ENCODE measurements at regions not wholly inside any gene's neighbourhood (a gene's known extent, or its start where the extent isn't known, plus 50 kb on each side); places are given as distances from the start of the nearest gene placed in this dataset.

DNA sequence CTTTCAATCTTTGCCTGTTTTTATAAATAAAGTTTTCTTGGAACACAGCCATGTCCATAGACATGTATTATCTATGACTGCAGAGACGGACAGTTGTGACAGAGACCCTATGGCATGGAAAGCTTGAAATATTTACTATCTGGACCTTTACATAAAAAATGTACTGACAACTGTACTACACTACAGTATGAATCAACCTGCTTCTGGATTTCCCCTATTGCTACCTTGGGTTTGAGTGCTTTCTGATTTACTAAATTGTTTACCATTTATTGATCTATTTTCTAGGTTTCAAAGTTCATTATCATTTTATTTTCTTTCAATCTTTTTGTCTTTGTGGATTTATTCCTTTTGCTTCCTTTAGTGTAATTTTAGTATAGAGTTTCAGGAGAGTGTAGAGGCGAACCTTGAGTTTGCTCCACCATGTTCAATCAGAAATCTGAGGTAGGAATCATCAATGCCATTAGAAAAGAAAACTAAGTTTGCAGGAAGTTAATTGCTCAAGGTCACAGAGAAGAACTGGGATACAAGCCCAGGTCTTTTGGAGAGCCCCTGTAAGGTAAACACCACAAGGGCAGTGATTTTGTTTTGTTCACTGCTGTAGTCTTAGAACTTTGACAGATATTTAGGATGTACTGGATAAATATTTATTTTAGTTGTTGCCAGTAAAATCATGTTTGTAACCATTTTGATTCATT is 352.8 kb upstream of the SYNCRIP start:
- H3K9me3 Mint-ChIP-seq, result peaks cover 3% of the 10 kb centered on the region
- intact Hi-C loops (cut with micrococcal nuclease), result no loop called here
- no peak for DNase-seq
- CTCF ChIA-PET, result no interaction called here
- no peaks in the 10 kb centered on the region for H3K27me3 Mint-ChIP-seq
- H3K4me3 Mint-ChIP-seq, result no peak overlapping the region
- no peaks in the 10 kb centered on the region for H3K4me1 Mint-ChIP-seq (ENCODE audit: low read depth)
- POLR2A ChIA-PET, result no interaction called here
- H3K27ac Mint-ChIP-seq, result no peak overlapping the region
- H3K36me3 Mint-ChIP-seq, result no peaks in the 10 kb centered on the region

DNA sequence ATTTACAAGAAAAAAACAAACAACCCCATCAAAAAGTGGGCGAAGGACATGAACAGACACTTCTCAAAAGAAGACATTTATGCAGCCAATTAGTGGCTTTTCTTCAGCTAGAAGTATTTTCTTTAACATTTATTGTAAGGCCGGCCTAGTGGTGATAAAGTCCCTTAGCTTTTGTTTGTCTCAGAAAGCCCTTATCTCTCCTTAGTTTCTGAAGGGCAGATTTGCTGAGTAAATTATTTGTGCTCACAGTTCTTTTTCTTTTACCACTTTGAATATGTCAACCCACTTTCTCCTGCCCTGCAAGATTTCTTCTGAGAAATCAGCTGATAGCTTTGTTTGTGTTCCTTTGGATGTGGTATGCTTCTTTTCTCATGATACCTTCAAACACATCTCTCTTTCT is 344.0 kb upstream of the SYNCRIP start:
- H3K4me1 Mint-ChIP-seq (ENCODE audit: low read depth), result no peaks in the 10 kb centered on the region
- intact Hi-C loops (cut with micrococcal nuclease), result no loop called here
- ChIA-PET CTCF (no interaction called here), POLR2A (no interaction called here)
- peaks cover 24% of the 10 kb centered on the region for H3K9me3 Mint-ChIP-seq
- no peaks in the 10 kb centered on the region for H3K27me3 Mint-ChIP-seq
- H3K36me3 Mint-ChIP-seq, result peaks cover 3% of the 10 kb centered on the region
- no peak overlapping the region for H3K27ac Mint-ChIP-seq
- no peak overlapping the region for H3K4me3 Mint-ChIP-seq
- DNase-seq, result no peak

DNA sequence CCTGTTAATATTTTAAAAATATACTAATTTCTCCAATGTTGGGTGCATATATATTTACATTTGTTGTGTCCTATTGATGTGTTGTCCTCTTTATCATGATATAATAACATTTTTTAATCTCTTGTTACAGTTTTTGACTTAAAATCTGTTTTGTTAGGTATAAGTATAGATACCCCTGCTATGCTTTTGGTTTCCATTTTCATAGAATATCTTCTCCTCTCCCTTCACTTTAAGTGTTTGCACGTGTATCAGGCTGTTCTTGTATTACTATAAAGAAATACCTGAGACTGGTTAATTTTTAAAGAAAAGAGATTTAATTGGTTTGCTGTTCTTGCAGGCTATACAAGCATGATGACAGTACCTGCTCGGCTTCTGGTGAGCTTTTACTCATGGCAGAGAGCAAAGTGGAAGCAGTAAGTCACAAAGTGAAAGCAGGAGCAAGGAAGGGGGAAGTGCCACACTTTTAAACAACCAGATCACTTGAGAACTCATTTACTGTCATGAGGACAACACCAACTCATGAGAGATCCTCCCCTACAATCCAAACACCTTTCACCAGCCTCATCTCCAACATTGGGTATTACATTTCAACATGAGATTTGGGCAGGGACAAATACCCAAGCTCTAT is 340.5 kb upstream of the SYNCRIP start:
- CTCF ChIA-PET, result no interaction called here
- Mint-ChIP-seq H3K36me3 (peaks cover 3% of the 10 kb centered on the region), H3K4me1 (ENCODE audit: low read depth) (no peaks in the 10 kb centered on the region), H3K27me3 (no peaks in the 10 kb centered on the region), H3K9me3 (peaks cover 17% of the 10 kb centered on the region), H3K27ac (no peak overlapping the region), H3K4me3 (no peak overlapping the region)
- intact Hi-C loops (cut with micrococcal nuclease), result no loop called here
- DNase-seq, result no peak
- POLR2A ChIA-PET, result no interaction called here

DNA sequence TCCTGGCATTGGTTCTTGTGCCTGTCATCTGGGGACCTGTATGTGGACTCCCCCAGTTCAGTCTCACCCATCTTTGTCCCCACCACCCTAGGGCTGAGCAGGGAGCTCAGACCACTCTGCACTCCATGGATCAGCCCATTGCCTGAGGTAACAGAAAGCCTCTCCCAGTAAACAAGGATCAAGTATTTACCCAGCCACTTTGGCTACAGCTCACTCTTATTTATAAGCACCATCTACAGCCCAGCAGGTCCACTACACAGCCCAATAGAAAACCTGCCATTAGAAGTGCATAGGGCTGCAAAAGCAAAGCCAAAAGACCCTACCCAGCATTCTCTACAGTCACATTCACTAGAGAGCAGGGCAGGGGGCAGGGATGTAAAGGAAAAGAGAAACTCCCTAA is 335.0 kb upstream of the SYNCRIP start:
- Mint-ChIP-seq H3K4me1 (ENCODE audit: low read depth) (no peaks in the 10 kb centered on the region), H3K27ac (no peak overlapping the region), H3K4me3 (no peak overlapping the region), H3K9me3 (no peaks in the 10 kb centered on the region), H3K36me3 (no peaks in the 10 kb centered on the region), H3K27me3 (no peaks in the 10 kb centered on the region)
- ChIA-PET POLR2A (no interaction called here), CTCF (no interaction called here)
- intact Hi-C loops (cut with micrococcal nuclease), result no loop called here
- no peak for DNase-seq

DNA sequence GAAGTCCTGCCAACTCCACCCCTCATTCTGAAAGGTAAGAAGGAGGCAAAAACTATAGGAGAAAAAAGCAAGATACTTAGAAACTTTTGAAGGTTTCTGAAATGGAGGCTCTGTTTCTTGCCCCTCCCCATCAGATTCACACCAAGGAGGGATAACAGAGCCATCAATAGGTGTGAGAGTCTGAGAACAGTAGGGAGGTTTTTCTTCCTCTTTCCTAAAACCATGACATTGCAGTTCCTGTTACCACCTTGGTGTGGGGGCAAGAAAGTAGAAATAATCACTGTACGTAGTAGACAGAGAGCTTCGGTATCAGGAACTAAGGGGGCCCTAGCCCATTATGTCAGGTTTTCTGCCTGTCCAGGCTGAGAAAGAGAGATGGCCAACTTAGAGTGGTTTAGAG is 333.3 kb upstream of the SYNCRIP start:
- intact Hi-C loops (cut with micrococcal nuclease), result no loop called here
- ChIA-PET CTCF (no interaction called here), POLR2A (no interaction called here)
- Mint-ChIP-seq H3K4me1 (ENCODE audit: low read depth) (no peaks in the 10 kb centered on the region), H3K27ac (no peak overlapping the region), H3K4me3 (no peak overlapping the region), H3K9me3 (no peaks in the 10 kb centered on the region), H3K27me3 (no peaks in the 10 kb centered on the region), H3K36me3 (no peaks in the 10 kb centered on the region)
- DNase-seq, result no peak

DNA sequence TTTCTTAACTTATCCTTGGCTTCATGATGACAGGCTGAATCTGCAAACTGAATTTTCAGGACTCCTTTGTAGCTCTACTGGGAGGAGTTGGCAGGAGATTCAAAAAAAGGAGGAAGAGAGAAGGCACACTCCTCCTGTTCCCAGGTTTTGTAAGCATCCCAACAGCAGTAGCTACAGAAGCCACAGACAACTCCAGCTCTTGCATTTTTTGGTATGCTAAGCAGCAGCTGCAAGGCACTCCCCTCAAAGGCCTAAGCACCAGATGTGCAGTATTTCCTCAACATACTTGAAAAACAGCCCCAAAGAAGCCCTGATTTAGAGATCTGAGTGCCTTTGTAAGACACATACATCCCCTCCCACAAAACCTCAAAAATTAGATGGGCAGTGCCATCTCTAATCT is 328.6 kb upstream of the SYNCRIP start:
- Mint-ChIP-seq H3K27me3 (no peaks in the 10 kb centered on the region), H3K36me3 (no peaks in the 10 kb centered on the region), H3K9me3 (no peaks in the 10 kb centered on the region), H3K4me3 (no peak overlapping the region), H3K4me1 (ENCODE audit: low read depth) (no peaks in the 10 kb centered on the region), H3K27ac (no peak overlapping the region)
- DNase-seq, result no peak
- ChIA-PET CTCF (no interaction called here), POLR2A (no interaction called here)
- intact Hi-C loops (cut with micrococcal nuclease), result no loop called here

DNA sequence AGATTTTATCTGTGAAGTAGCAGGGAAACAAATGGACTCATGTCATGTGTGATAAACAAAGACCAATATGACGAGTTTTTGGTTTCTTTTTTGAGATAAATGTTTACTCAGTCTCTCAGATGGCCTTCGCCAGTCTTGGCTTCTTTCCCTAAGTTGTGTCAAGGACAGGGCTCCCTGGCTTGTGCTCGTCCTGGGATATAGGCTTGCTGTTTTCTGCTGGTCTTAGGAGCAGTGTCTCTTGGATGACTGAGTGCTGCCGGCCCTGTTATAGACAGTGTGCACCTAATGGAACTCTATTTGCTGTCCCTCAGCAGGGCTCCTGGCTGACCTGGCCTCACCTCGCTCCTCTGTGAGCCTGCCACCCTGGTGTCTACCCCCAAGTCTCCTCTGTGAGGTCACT is 324.1 kb upstream of the SYNCRIP start:
- no peaks in the 10 kb centered on the region for H3K36me3 Mint-ChIP-seq
- no peaks in the 10 kb centered on the region for H3K27me3 Mint-ChIP-seq
- POLR2A ChIA-PET, result no interaction called here
- no peaks in the 10 kb centered on the region for H3K4me1 Mint-ChIP-seq (ENCODE audit: low read depth)
- DNase-seq, result no peak
- no peak overlapping the region for H3K4me3 Mint-ChIP-seq
- CTCF ChIA-PET, result no interaction called here
- intact Hi-C loops (cut with micrococcal nuclease), result no loop called here
- no peaks in the 10 kb centered on the region for H3K9me3 Mint-ChIP-seq
- H3K27ac Mint-ChIP-seq, result no peak overlapping the region

DNA sequence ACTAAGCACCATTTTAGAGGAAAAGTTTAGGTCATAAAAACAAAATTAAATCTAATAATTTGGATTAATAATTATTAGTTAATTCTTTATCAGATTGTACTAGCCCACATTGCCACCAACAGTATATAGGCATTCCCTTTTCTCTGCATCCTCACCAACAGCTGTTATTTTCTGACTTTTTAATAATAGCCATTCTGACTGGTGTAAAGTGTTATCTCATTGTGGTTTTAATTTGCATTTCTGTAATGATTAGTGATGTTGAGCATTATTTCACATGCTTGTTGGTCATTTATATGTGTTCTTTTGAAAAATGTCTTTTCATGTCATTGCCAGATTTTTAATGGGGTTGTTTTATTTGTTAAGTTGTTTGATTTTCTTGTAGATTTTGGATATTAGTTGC is 319.1 kb upstream of the SYNCRIP start:
- CTCF ChIA-PET, result no interaction called here
- no peak overlapping the region for H3K4me3 Mint-ChIP-seq
- H3K36me3 Mint-ChIP-seq, result no peaks in the 10 kb centered on the region
- DNase-seq, result no peak
- intact Hi-C loops (cut with micrococcal nuclease), result no loop called here
- POLR2A ChIA-PET, result no interaction called here
- H3K9me3 Mint-ChIP-seq, result no peaks in the 10 kb centered on the region
- no peak overlapping the region for H3K27ac Mint-ChIP-seq
- H3K27me3 Mint-ChIP-seq, result no peaks in the 10 kb centered on the region
- no peaks in the 10 kb centered on the region for H3K4me1 Mint-ChIP-seq (ENCODE audit: low read depth)

DNA sequence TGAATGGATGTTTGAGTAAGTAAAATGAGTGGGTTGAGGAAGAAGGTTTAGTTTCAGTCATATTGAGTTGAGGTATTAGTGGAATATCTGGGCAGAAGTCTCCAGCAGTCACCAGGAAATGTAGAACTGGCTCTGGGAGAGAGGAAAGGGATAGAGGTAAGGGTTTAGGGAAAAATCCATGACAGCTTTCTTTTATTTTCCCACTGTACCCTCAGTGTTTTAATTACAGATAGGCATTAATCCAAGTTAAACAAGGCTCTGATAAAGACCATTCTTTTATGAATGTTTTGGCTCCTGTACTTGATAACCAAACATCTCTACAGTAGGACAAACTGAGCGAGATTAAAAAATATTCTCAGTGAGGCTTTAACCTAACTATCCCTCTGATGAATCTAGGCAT is 318.4 kb upstream of the SYNCRIP start:
- Mint-ChIP-seq H3K27ac (no peak overlapping the region), H3K4me1 (ENCODE audit: low read depth) (no peaks in the 10 kb centered on the region), H3K27me3 (no peaks in the 10 kb centered on the region), H3K4me3 (no peak overlapping the region), H3K9me3 (no peaks in the 10 kb centered on the region), H3K36me3 (no peaks in the 10 kb centered on the region)
- intact Hi-C loops (cut with micrococcal nuclease), result no loop called here
- ChIA-PET CTCF (no interaction called here), POLR2A (no interaction called here)
- DNase-seq, result no peak

DNA sequence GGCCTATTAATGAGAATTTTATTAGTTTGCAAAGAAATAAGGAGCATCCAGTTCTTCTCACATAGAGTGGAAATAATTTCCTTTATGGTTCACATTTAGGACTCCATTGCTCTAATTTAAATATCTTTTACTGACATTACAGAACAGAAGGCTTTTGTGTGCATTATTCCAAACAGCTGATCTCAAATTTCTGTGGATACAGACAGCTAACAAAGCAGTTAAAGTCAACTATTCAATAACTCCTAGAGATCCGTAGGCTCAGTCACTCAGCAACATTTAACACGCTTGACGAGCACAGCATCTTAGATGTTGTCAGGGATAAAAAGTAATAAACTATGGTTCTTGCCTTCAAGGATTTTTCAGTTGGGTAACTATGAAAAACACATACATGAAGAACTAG is 305.8 kb upstream of the SYNCRIP start:
- POLR2A ChIA-PET, result no interaction called here
- no peaks in the 10 kb centered on the region for H3K27me3 Mint-ChIP-seq
- peaks cover 12% of the 10 kb centered on the region for H3K9me3 Mint-ChIP-seq
- H3K4me3 Mint-ChIP-seq, result no peak overlapping the region
- intact Hi-C loops (cut with micrococcal nuclease), result no loop called here
- no peak for DNase-seq
- CTCF ChIA-PET, result no interaction called here
- no peaks in the 10 kb centered on the region for H3K4me1 Mint-ChIP-seq (ENCODE audit: low read depth)
- H3K27ac Mint-ChIP-seq, result no peak overlapping the region
- H3K36me3 Mint-ChIP-seq, result no peaks in the 10 kb centered on the region

DNA sequence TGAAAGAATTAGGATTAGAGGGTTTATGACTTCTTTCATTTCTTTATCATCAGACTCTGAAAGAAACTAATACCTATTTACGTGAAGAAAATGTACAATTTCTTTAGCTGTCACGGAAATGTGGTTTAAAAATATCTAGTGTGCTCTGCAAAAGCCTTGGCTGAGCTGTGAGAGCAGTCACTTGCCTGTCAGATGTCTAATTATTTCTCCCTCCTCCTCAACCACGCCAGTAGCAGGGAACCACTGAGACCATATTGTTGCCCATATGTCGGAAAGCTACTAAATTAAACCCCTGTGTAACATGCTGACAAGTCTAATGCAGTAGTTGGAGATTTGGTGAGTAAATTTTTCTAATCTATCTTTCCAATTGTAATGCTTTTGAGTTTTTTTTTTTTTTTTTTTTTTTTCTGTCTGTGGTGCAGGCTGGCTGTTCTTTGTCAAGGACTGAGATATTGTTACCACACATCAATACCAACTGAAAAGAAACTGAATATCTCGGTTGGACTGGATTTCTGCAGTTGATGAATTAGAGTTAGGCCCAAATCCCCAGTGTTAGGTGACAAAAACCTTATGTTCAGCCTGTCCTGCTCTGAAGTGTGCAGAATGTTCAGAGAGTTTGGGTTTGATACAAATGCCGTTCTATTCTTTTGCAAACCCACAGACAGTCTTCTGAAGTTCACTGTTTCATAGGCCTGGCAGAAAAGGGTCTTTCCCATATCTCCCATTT is 302.9 kb upstream of the SYNCRIP start:
- ChIA-PET POLR2A (no interaction called here), CTCF (no interaction called here)
- DNase-seq, result no peak
- no peaks in the 10 kb centered on the region for H3K9me3 Mint-ChIP-seq
- no peaks in the 10 kb centered on the region for H3K27me3 Mint-ChIP-seq
- intact Hi-C loops (cut with micrococcal nuclease), result no loop called here
- H3K4me1 Mint-ChIP-seq (ENCODE audit: low read depth), result no peaks in the 10 kb centered on the region
- H3K27ac Mint-ChIP-seq, result no peak overlapping the region
- H3K4me3 Mint-ChIP-seq, result no peak overlapping the region
- H3K36me3 Mint-ChIP-seq, result no peaks in the 10 kb centered on the region

DNA sequence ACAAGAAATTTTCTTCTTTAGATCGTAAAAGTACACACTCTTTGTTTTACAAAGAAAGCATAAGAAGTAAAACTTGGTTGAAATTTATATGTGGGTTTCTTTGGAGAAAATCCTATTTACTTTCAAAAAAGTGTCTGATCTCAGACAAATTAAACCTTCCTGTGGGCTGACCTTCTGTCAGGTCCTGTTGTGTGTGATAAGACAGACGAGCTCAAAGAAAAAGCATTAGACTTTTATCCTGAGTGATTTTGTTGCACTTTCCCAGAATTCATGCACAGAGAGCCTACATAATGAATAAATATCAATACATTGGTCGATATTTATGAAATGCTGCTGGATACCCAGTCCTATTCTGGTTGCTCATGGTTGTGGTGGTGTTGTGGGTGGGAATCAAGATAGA is 302.1 kb upstream of the SYNCRIP start:
- no peak for DNase-seq
- ChIA-PET POLR2A (no interaction called here), CTCF (no interaction called here)
- Mint-ChIP-seq H3K36me3 (no peaks in the 10 kb centered on the region), H3K9me3 (no peaks in the 10 kb centered on the region), H3K4me3 (no peak overlapping the region), H3K27ac (no peak overlapping the region), H3K4me1 (ENCODE audit: low read depth) (no peaks in the 10 kb centered on the region), H3K27me3 (no peaks in the 10 kb centered on the region)
- intact Hi-C loops (cut with micrococcal nuclease), result no loop called here

DNA sequence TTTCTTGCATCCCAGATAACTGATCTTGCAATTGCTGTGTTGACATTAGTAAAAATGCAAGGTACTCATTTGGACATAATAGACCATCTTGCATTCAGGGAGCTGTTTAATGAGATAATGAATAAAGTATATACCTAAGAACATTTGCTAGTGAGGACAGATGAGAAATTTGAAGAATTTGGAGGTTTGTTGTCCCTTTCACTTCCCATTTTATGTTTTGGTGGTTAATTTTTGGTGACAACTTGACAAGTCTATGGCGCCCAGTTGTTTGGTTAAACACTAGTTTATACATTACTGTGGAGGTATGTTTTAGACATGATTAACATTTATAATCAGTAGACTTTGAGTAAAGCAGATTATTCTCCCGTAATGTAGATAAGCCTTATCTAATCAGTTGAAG is 300.2 kb upstream of the SYNCRIP start:
- POLR2A ChIA-PET, result no interaction called here
- no peaks in the 10 kb centered on the region for H3K4me1 Mint-ChIP-seq (ENCODE audit: low read depth)
- no peak overlapping the region for H3K4me3 Mint-ChIP-seq
- no peak overlapping the region for H3K27ac Mint-ChIP-seq
- intact Hi-C loops (cut with micrococcal nuclease), result no loop called here
- H3K9me3 Mint-ChIP-seq, result no peaks in the 10 kb centered on the region
- H3K36me3 Mint-ChIP-seq, result no peaks in the 10 kb centered on the region
- no peak for DNase-seq
- CTCF ChIA-PET, result interaction anchor here (0.5 kb wide), 1 partner anchor 542 kb away, joined by 3 read pairs; no protein-coding TSS in a partner anchor
- H3K27me3 Mint-ChIP-seq, result peaks cover 1% of the 10 kb centered on the region
